H1 (cell line): ENCODE measurements at regions not wholly inside any gene's neighbourhood (a gene's known extent, or its start where the extent isn't known, plus 50 kb on each side); places are given as distances from the start of the nearest gene placed in this dataset.

Experiments used
- BCL11A ChIP-seq, 2 experiments: IDR thresholded peaks; one replicate each; pipeline ENCODE4 v1.6.1; 2011; ENCODE audit warnings: low read depth in 2 of 2, low read length in 2 of 2, mild to moderate bottlenecking in 2 of 2
- FOSL1 ChIP-seq: IDR thresholded peaks from 2 replicates; pipeline ENCODE4 v1.6.1; 2011; ENCODE audit warnings: mild to moderate bottlenecking, low read depth, low read length, moderate library complexity; ENCODE audit not compliant: insufficient read depth
- NRF1 ChIP-seq: IDR thresholded peaks from 2 replicates; pipeline ENCODE4 v1.6.1; 2011; ENCODE audit warnings: mild to moderate bottlenecking, low read depth, low read length, improper control_type of control experiment
- RNF2 ChIP-seq: fragments of 200-900, 300-1000 bp; sonication (generic); IDR thresholded peaks from 2 replicates; pipeline ENCODE4 v1.7.1; 2016; ENCODE audit warnings: borderline replicate concordance, low read depth, mild to moderate bottlenecking, antibody characterized with exemption, low read length; ENCODE audit not compliant: poor library complexity, severe bottlenecking; ENCODE audit errors: missing control alignments
- TF ChIP-seq, protein P1 (sequence below): fragments of 300-600 bp; sonication (generic); IDR thresholded peaks from 2 replicates; pipeline ENCODE4 v1.7.1; 2012; ENCODE audit warnings: low read length, moderate library complexity, mild to moderate bottlenecking, inconsistent platforms; ENCODE audit not compliant: insufficient replicate concordance
- TF ChIP-seq, protein P2 (sequence below): IDR thresholded peaks from 2 replicates; pipeline ENCODE4 v1.6.1; 2012; ENCODE audit warnings: inconsistent platforms

DNA sequence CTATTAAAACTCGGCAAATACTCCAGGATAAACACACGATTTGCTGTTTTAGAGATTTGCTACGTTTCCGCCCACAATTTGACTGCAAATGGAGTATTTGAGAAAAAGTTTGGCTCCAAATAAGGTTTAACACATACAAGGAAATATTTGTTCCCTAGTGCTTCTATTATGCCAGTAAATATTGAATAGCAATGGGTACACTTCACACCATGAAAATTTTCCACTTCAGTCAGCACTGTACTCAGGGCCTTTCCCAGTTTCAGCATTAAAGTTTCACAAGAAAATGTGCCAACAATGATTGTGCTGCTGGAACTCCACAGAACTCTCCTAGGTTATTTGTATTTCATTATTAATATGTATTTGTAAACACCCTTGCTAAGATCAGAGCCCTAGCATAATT is 498.0 kb downstream of the TBL1XR1 start (continued):
- TF ChIP-seq, protein P1, sequence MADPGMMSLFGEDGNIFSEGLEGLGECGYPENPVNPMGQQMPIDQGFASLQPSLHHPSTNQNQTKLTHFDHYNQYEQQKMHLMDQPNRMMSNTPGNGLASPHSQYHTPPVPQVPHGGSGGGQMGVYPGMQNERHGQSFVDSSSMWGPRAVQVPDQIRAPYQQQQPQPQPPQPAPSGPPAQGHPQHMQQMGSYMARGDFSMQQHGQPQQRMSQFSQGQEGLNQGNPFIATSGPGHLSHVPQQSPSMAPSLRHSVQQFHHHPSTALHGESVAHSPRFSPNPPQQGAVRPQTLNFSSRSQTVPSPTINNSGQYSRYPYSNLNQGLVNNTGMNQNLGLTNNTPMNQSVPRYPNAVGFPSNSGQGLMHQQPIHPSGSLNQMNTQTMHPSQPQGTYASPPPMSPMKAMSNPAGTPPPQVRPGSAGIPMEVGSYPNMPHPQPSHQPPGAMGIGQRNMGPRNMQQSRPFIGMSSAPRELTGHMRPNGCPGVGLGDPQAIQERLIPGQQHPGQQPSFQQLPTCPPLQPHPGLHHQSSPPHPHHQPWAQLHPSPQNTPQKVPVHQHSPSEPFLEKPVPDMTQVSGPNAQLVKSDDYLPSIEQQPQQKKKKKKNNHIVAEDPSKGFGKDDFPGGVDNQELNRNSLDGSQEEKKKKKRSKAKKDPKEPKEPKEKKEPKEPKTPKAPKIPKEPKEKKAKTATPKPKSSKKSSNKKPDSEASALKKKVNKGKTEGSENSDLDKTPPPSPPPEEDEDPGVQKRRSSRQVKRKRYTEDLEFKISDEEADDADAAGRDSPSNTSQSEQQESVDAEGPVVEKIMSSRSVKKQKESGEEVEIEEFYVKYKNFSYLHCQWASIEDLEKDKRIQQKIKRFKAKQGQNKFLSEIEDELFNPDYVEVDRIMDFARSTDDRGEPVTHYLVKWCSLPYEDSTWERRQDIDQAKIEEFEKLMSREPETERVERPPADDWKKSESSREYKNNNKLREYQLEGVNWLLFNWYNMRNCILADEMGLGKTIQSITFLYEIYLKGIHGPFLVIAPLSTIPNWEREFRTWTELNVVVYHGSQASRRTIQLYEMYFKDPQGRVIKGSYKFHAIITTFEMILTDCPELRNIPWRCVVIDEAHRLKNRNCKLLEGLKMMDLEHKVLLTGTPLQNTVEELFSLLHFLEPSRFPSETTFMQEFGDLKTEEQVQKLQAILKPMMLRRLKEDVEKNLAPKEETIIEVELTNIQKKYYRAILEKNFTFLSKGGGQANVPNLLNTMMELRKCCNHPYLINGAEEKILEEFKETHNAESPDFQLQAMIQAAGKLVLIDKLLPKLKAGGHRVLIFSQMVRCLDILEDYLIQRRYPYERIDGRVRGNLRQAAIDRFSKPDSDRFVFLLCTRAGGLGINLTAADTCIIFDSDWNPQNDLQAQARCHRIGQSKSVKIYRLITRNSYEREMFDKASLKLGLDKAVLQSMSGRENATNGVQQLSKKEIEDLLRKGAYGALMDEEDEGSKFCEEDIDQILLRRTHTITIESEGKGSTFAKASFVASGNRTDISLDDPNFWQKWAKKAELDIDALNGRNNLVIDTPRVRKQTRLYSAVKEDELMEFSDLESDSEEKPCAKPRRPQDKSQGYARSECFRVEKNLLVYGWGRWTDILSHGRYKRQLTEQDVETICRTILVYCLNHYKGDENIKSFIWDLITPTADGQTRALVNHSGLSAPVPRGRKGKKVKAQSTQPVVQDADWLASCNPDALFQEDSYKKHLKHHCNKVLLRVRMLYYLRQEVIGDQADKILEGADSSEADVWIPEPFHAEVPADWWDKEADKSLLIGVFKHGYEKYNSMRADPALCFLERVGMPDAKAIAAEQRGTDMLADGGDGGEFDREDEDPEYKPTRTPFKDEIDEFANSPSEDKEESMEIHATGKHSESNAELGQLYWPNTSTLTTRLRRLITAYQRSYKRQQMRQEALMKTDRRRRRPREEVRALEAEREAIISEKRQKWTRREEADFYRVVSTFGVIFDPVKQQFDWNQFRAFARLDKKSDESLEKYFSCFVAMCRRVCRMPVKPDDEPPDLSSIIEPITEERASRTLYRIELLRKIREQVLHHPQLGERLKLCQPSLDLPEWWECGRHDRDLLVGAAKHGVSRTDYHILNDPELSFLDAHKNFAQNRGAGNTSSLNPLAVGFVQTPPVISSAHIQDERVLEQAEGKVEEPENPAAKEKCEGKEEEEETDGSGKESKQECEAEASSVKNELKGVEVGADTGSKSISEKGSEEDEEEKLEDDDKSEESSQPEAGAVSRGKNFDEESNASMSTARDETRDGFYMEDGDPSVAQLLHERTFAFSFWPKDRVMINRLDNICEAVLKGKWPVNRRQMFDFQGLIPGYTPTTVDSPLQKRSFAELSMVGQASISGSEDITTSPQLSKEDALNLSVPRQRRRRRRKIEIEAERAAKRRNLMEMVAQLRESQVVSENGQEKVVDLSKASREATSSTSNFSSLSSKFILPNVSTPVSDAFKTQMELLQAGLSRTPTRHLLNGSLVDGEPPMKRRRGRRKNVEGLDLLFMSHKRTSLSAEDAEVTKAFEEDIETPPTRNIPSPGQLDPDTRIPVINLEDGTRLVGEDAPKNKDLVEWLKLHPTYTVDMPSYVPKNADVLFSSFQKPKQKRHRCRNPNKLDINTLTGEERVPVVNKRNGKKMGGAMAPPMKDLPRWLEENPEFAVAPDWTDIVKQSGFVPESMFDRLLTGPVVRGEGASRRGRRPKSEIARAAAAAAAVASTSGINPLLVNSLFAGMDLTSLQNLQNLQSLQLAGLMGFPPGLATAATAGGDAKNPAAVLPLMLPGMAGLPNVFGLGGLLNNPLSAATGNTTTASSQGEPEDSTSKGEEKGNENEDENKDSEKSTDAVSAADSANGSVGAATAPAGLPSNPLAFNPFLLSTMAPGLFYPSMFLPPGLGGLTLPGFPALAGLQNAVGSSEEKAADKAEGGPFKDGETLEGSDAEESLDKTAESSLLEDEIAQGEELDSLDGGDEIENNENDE = no peak
- TF ChIP-seq NRF1 (no peak), BCL11A (IDR thresholded peaks at IDR 0.05; ENCODE audit: low read depth in 2 of 2, low read length in 2 of 2) (no peak), FOSL1 (no peak), RNF2 (no peak)
- TF ChIP-seq, protein P2, sequence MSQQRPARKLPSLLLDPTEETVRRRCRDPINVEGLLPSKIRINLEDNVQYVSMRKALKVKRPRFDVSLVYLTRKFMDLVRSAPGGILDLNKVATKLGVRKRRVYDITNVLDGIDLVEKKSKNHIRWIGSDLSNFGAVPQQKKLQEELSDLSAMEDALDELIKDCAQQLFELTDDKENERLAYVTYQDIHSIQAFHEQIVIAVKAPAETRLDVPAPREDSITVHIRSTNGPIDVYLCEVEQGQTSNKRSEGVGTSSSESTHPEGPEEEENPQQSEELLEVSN = no peak
